GM13976 (cell line): ENCODE measurements at regions not wholly inside any gene's neighbourhood (a gene's known extent, or its start where the extent isn't known, plus 50 kb on each side); places are given as distances from the start of the nearest gene placed in this dataset.

Experiments
- DNase-seq: peaks from one replicate; pipeline ENCODE4 v3.0.0; 2012; ENCODE audit warnings: low spot score
- CTCF ChIP-seq: IDR thresholded peaks from 2 replicates; pipeline ENCODE4 v1.5.1; 2012; ENCODE audit warnings: borderline replicate concordance, mild to moderate bottlenecking; ENCODE audit not compliant: insufficient read depth; ENCODE audit errors: extremely low read depth, missing control alignments, control extremely low read depth
- in situ Hi-C: fragments of 300-500 bp; cut with MboI; formaldehyde crosslinking; loops from one replicate; pipeline ENCODE4 v1.12.0; 2022; ENCODE audit warnings: low sequenced_read_pairs, mixed read lengths, inconsistent platforms; ENCODE audit not compliant: unreplicated experiment

DNA sequence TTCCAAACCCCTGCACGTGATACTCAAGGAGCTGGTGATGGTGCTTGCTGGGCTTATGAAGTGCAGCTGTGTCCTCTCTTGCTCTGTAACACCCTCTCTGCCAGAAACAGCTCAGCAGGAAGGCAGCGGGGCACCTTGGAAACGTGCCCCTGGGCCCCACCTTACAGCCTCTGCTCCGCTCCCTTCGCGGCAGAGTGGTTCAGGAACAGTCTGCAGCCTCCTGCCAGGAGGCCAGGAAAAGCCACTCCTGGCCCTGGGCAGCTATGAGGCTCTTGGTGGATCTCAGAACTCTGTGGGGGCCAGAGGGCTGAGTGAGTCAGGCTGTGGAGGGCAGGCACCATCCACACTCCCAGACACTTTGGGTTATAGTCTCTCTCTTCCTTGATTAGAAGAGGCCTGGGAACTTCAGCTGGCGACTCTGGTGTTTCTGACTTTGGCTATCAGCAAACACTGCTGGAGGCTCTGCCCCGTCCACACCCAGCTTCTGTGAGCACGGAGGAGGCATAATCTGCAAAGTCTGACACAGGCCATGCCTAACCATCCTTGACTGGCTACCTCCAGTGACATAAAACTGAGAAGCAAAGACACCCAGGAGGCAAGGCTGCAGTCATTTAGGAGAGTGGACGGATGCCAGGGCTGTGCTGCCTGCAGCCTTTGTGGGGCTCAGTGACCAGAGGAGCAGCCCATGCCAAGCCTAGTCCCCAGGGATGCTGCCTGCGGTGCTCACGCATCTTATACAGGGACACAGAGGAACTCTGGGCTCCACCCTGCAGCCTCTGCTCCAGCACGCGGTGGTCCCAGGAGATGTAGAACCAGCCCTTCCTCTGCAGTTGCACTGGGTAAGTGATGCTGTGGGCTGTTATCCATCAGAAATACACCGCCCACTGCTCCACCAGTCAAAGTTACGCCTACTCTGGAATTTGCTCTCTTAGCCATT lies 65.3 kb downstream of the METRNL start:
- in situ Hi-C loops, result no loop called here
- DNase-seq, result no peak
- no peak for TF ChIP-seq CTCF

DNA sequence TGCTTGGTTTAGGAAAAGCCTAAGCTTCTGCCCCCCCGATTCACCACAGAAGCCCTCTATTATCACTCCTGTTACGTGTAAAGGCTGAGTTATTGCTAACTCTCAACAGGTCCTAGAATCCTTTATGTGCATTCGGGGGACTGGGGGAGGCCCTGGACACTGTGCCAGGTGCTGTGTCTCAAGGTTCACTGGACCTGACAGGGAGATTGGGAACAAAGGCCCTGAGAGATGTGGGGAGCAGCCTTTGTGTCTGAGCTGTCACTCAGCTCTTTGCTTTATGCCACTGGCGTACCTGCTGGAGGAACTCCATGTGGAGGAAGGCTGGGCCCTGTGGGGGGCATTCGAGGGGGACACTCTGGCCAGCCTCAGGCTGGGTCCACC lies 65.9 kb downstream of the METRNL start:
- DNase-seq, result no peak
- in situ Hi-C loops, result no loop called here
- no peak for TF ChIP-seq CTCF

DNA sequence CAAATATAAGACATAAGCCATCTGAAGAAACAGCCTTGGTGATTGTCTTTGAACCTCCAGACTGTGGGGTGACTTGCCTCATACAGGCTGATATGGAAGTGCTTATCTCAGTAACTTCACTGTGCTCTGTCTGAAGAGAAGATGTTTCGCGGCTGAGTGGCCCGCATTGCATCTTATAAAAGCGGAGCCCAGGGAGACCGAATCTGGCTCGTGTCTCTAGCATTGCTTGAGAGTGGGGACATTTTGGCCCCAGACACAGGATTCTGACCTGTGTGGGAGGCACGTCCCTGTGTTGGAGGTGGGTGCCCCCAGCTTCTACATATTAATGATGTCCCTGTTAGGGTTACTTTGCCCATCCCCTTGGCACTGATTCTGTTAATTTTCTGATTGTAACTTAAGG lies 66.4 kb downstream of the METRNL start:
- in situ Hi-C loops, result no loop called here
- TF ChIP-seq CTCF, result no peak
- no peak for DNase-seq

- no peak for TF ChIP-seq CTCF
- no peak for DNase-seq
- in situ Hi-C loops, result no loop called here
These were observed 66.9 kb downstream of the METRNL start for GRCh38 chr17:83146347-83146746.

DNA sequence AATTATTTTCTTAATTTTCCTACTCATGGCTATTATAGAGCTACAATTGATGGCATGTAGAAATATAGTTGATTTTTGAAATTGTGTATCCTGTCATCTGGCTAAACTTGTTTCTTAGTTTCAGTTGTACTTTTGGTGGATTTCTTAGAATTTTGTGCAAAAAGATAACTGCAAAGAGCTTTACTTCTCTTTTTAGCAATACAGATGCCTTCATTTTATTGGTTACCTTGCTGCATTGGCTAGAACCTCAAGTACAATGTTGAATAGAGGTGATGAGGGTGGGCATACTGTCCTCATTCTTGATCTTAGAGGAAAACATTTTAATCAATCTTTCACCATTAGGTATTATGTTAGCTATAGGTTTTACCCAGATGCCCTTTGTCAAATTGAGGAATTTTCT lies 67.9 kb downstream of the METRNL start:
- no peak for DNase-seq
- in situ Hi-C loops, result no loop called here
- no peak for TF ChIP-seq CTCF

- DNase-seq, result no peak
- in situ Hi-C loops, result no loop called here
- no peak for TF ChIP-seq CTCF
These were observed 69.1 kb downstream of the METRNL start for GRCh38 chr17:83148317-83149028.
